ENCODE measurements at regions not wholly inside any gene's neighbourhood (a gene's known extent, or its start where the extent isn't known, plus 50 kb on each side); places are given as distances from the start of the nearest gene placed in this dataset.

DNA sequence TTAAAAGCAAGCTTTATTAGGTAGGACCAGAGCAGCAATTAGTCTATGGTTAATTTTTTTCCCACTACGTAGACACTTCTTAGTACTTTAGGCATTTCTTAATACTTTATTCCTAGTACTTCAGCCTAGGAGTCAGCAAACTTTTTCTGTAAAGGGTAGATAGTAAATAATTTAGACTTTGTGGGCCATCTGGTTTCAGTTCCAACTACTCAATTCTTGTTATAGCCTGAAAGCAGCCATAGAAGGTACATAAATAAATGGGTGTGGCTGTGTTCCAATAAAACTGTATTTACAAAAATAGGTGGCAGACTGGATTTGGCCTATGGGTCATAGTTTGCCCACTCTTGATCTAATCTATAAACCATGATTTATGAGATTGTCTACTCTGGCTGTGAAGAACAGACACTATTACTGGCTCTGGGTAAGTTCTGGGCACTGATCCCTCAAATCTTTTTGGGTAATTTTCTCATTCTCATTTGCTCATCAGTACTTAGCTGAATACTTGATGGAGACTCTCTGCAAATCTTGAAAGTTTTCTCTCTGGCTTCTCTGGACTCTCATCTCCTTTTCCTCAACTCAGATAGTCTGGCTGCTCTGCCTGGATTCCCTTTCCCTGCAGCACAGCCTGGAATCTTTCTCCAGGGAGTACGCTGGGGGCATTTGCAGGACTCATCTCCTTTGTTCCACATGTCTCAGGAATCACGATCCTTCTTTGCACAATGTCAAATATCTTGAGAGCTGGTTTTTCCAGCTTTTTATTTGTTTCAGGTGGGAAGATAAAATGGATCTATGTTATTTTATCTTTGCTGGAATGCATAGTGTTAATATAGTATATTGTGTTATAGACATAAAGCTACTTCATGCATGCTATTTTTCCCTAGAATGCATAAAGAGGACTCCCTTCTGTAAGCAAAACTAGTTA is 524.8 kb upstream of the TBL1XR1 start:
- BruUV-seq (replicated peaks): no TSS peak
- WGBS (ENCODE audit: low lambda C conversion rate): 10% methylated on average over 3 of the region's 3 CpGs
- no peak overlapping the region for H3K27ac ChIP-seq (ENCODE audit: extremely low read length, insufficient read depth, low read length)
- ChIA-PET CTCF (ENCODE audit: low intra/inter-chr PET ratio, low total read pairs) (no interaction called here), POLR2A (no interaction called here)
- H3K27me3 ChIP-seq (ENCODE audit: control insufficient read depth in 1 of 2, insufficient read depth in 2 of 2, low read length in 2 of 2): no peaks in the 10 kb centered on the region
- H3K4me1 ChIP-seq (ENCODE audit: insufficient read depth, low read length): no peaks in the 10 kb centered on the region
- intact Hi-C loops (cut with micrococcal nuclease; ENCODE audit: unreplicated experiment): no loop called here
- no peak overlapping the region for H3K9ac ChIP-seq (ENCODE audit: insufficient read depth, low read depth, low read length)
- H3K36me3 ChIP-seq (replicated peaks in 1 of 2; ENCODE audit: control insufficient read depth in 1 of 2, insufficient read depth in 2 of 2, low read length in 2 of 2): no peaks in the 10 kb centered on the region
- DNase-seq (ENCODE audit: low spot score): no peak
- no peak overlapping the region for H3K4me2 ChIP-seq (ENCODE audit: low read depth, low read length)
- H3K79me2 ChIP-seq (ENCODE audit: insufficient read depth, low read length): no peaks in the 10 kb centered on the region
- H4K20me1 ChIP-seq (ENCODE audit: insufficient read depth, low read length): no peaks in the 10 kb centered on the region
- FAIRE-seq: no peak
- no peak overlapping the region for H3K4me3 ChIP-seq (replicated peaks in 1 of 3; ENCODE audit: insufficient read depth in 1 of 3, low read depth in 2 of 3, low read length in 3 of 3)
- TF ChIP-seq ZNF580 (CRISPR knock-in tag; IDR thresholded peaks at IDR 0.05; ENCODE audit: borderline replicate concordance, low read depth): no peak
- no peak for TF ChIP-seq SMAD3 (CRISPR knock-in tag; IDR thresholded peaks at IDR 0.05)
- TF ChIP-seq NFYC (CRISPR knock-in tag; IDR thresholded peaks at IDR 0.05): no peak
- no peak for TF ChIP-seq ADNP (CRISPR knock-in tag; IDR thresholded peaks at IDR 0.05)
- no peak for TF ChIP-seq MLX (CRISPR knock-in tag; IDR thresholded peaks at IDR 0.05)
- no peak for TF ChIP-seq AGO2 (optimal IDR thresholded peaks at IDR 0.05; ENCODE audit: low read depth, low read length)
- no peak for TF ChIP-seq ZNF274 (CRISPR knock-in tag; IDR thresholded peaks at IDR 0.05)
- TF ChIP-seq EZH2 (conservative IDR thresholded peaks at IDR 0.05; ENCODE audit: low read depth, low read length): no peak
- no peak for TF ChIP-seq ZNF235 (CRISPR knock-in tag; IDR thresholded peaks at IDR 0.05; ENCODE audit: borderline replicate concordance)
- TF ChIP-seq ZNF124 (CRISPR knock-in tag; IDR thresholded peaks at IDR 0.05): no peak
- TF ChIP-seq ZNF3 (CRISPR knock-in tag; IDR thresholded peaks at IDR 0.05): no peak
- no peak for TF ChIP-seq RAD51 (IDR thresholded peaks at IDR 0.05; ENCODE audit: borderline replicate concordance)
- no peak for TF ChIP-seq EED (CRISPR knock-in tag; IDR thresholded peaks at IDR 0.05)
- TF ChIP-seq, protein P1, sequence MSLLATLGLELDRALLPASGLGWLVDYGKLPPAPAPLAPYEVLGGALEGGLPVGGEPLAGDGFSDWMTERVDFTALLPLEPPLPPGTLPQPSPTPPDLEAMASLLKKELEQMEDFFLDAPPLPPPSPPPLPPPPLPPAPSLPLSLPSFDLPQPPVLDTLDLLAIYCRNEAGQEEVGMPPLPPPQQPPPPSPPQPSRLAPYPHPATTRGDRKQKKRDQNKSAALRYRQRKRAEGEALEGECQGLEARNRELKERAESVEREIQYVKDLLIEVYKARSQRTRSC (CRISPR knock-in tag; IDR thresholded peaks at IDR 0.05; ENCODE audit: low read depth): no peak
- TF ChIP-seq SNAPC4 (CRISPR knock-in tag; IDR thresholded peaks at IDR 0.05): no peak
- TF ChIP-seq ZBTB7B (CRISPR knock-in tag; IDR thresholded peaks at IDR 0.05): no peak
- no peak for TF ChIP-seq RARA (CRISPR knock-in tag; IDR thresholded peaks at IDR 0.05)
- TF ChIP-seq POLR2AphosphoS5 (IDR thresholded peaks at IDR 0.05; ENCODE audit: low read depth, low read length): no peak
- H2AFZ ChIP-seq (ENCODE audit: low read length): no peak overlapping the region
- in situ Hi-C loops (cut with HindIII; ENCODE audit: extremely low pct_ligation_motif_present, low pct_unique_long_range_greater_than_20kb): no loop called here
- no peak for ATAC-seq
- H3K9me3 ChIP-seq (ENCODE audit: low read length): no peaks in the 10 kb centered on the region
